GM18508 (cell line): ENCODE measurements at regions not wholly inside any gene's neighbourhood (a gene's known extent, or its start where the extent isn't known, plus 50 kb on each side); places are given as distances from the start of the nearest gene placed in this dataset.
"Not testable (repeated sequence)": the region's sequence is repeated elsewhere in the genome, so short reads cannot be mapped to it uniquely, and the experiment has no call there.

Experiments
- ATAC-seq: cut with Tn5 transposase; IDR thresholded peaks from one replicate; pipeline ENCODE4 v1.9.1; 2021; ENCODE audit warnings: moderate number of reproducible peaks; ENCODE audit not compliant: insufficient read depth, unreplicated experiment

- ATAC-seq: no peak
These were observed 498.2 kb upstream of the NR5A2 start for GRCh38 chr1:199529324-199529723.

GRCh38 chr1:199533361-199533760, 494.1 kb upstream of the NR5A2 start:
- not testable (repeated sequence) for ATAC-seq

- ATAC-seq: peak; percentile 56
These were observed 481.7 kb upstream of the NR5A2 start for GRCh38 chr1:199545780-199546179.

GRCh38 chr1:199546323-199546722, 481.2 kb upstream of the NR5A2 start:
- ATAC-seq: peak; percentile 54

GRCh38 chr1:199549421-199549820, 478.1 kb upstream of the NR5A2 start:
- no peak for ATAC-seq

GRCh38 chr1:199550199-199551065, 477.1 kb upstream of the NR5A2 start:
- ATAC-seq: no peak

GRCh38 chr1:199551967-199552565, 475.4 kb upstream of the NR5A2 start:
- ATAC-seq: no peak

GRCh38 chr1:199553104-199553503, 474.4 kb upstream of the NR5A2 start:
- no peak for ATAC-seq

GRCh38 chr1:199561334-199561733, 466.2 kb upstream of the NR5A2 start:
- ATAC-seq: no peak

GRCh38 chr1:199573047-199573446, 454.5 kb upstream of the NR5A2 start:
- no peak for ATAC-seq

GRCh38 chr1:199574950-199575349, 452.6 kb upstream of the NR5A2 start:
- no peak for ATAC-seq

GRCh38 chr1:199580300-199580699, 447.2 kb upstream of the NR5A2 start:
- ATAC-seq: no peak

- no peak for ATAC-seq
These were observed 442.1 kb upstream of the NR5A2 start for GRCh38 chr1:199585392-199585791.

GRCh38 chr1:199590708-199591107, 436.8 kb upstream of the NR5A2 start:
- ATAC-seq: peak; percentile 82

- no peak for ATAC-seq
These were observed 436.0 kb upstream of the NR5A2 start for GRCh38 chr1:199591468-199591867.

- ATAC-seq: no peak
These were observed 434.0 kb upstream of the NR5A2 start for GRCh38 chr1:199593475-199593874.

- not testable (repeated sequence) for ATAC-seq
These were observed 431.1 kb upstream of the NR5A2 start for GRCh38 chr1:199596448-199596847.

GRCh38 chr1:199597152-199597551, 430.4 kb upstream of the NR5A2 start:
- ATAC-seq: no peak

- no peak for ATAC-seq
These were observed 419.1 kb upstream of the NR5A2 start for GRCh38 chr1:199608414-199608813.

GRCh38 chr1:199612976-199613774, 414.3 kb upstream of the NR5A2 start:
- ATAC-seq: no peak

- ATAC-seq: no peak
These were observed 410.6 kb upstream of the NR5A2 start for GRCh38 chr1:199616947-199617346.
